Right lobe of liver (tissue), 6 donors: ENCODE measurements at regions not wholly inside any gene's neighbourhood (a gene's known extent, or its start where the extent isn't known, plus 50 kb on each side); places are given as distances from the start of the nearest gene placed in this dataset.

ENCODE experiments used
- ATAC-seq, 4 donors: fragments of 200-7000 bp; cut with Tn5 transposase; one replicate each; pipeline ENCODE4 v1.9.1; 2020; ENCODE audit warnings: mild to moderate bottlenecking in 4 of 4, moderate library complexity in 4 of 4
- DNase-seq, 3 donors: peaks; one replicate each; pipeline ENCODE4 v3.0.0-alpha.2; 2020
- H3K27ac ChIP-seq, 3 donors: fragments of 200-600 bp; one replicate each; pipeline ENCODE4 v1.8.0; 2022
- H3K27me3 ChIP-seq, 2 donors: fragments of 200-600 bp; one replicate each; pipeline ENCODE4 v1.8.0; 2022
- H3K36me3 ChIP-seq, 4 donors: fragments of 200-600 bp; sonication (generic) in 1 of 4; one replicate each; pipeline versions ENCODE4 v1.5.1 to v1.8.0; 2017 to 2022; ENCODE audit warnings: control low read depth in 1 of 4
- H3K4me1 ChIP-seq, 4 donors: fragments of 200-600 bp; sonication (generic) in 1 of 4; one replicate each; pipeline versions ENCODE4 v1.5.1 to v1.8.0; 2017 to 2022; ENCODE audit warnings: control low read depth in 1 of 4
- H3K4me3 ChIP-seq, 3 donors: fragments of 200-600 bp; one replicate each; pipeline ENCODE4 v1.8.0; 2022
- H3K9me3 ChIP-seq, 4 donors: fragments of 200-600 bp; sonication (generic) in 1 of 4; one replicate each; pipeline versions ENCODE4 v1.5.1 to v1.8.0; 2017 to 2022; ENCODE audit warnings: control low read depth in 1 of 4
- CTCF ChIP-seq, 4 donors: fragments of 200-600 bp in 3 of 4; fragments of 450-650 bp in 1 of 4; IDR thresholded peaks; one replicate each; pipeline versions ENCODE4 v1.5.1 to v1.8.0; 2016 to 2022; ENCODE audit warnings: antibody characterized with exemption in 4 of 4, mild to moderate bottlenecking in 2 of 4
- POLR2A ChIP-seq: fragments of 450-650 bp; IDR thresholded peaks from one replicate; pipeline ENCODE4 v1.6.1; 2017; ENCODE audit warnings: antibody characterized with exemption, mild to moderate bottlenecking
- WGBS: methylation state at CpG from one replicate; pipeline ENCODE4 v1.1.6; 2018; ENCODE audit warnings: low coverage, low lambda C conversion rate; ENCODE audit not compliant: insufficient coverage; ENCODE audit errors: missing lambda C conversion rate; 5-methylcytosine and 5-hydroxymethylcytosine counted together
- intact Hi-C, 2 donors: fragments of 100-400 bp; cut with DNase I; formaldehyde crosslinking; loops; one replicate each; pipeline versions ENCODE4 v1.11.2 to v1.14.1; 2022
- donor health status: DM: no; HTN: yes; CAD: no.
- donor health status: DM: no; HTN: no; CAD: no.
- donor health status: DM: no; HTN: no; CAD: no.
- donor health status: DM: no; HTN: yes; CAD: no.
- donor health status: DM: no; HTN: yes; CAD: no.

- H3K4me3 ChIP-seq = no peak overlapping the region
- H3K9me3 ChIP-seq = no peaks in the 10 kb centered on the region
- peaks cover 0 to 20% (median 5%) of the 10 kb centered on the region in 4 donors for H3K4me1 ChIP-seq
- intact Hi-C loops = no loop called here
- TF ChIP-seq CTCF (IDR thresholded peaks at IDR 0.05) = no peak
- TF ChIP-seq POLR2A = no peak
- peak overlapping the region in 1 of 3 donors; percentile 50 for H3K27ac ChIP-seq
- peak; percentile 69 to 89 (median 82) for DNase-seq
- no peaks in the 10 kb centered on the region for H3K27me3 ChIP-seq
- 33% methylated on average over 5 of the region's 5 CpGs for WGBS
- ATAC-seq = peak; percentile 81 to 95 (median 89)
- H3K36me3 ChIP-seq = no peaks in the 10 kb centered on the region
Observed at GRCh38 chr2:100745604-100746003, 74.3 kb upstream of the NPAS2 start.

- ATAC-seq = no peak
- Histone ChIP-seq H3K9me3 (no peaks in the 10 kb centered on the region), H3K36me3 (no peaks in the 10 kb centered on the region), H3K4me1 (peaks cover 0 to 20% (median 5%) of the 10 kb centered on the region in 4 donors), H3K4me3 (no peak overlapping the region), H3K27me3 (no peaks in the 10 kb centered on the region), H3K27ac (no peak overlapping the region)
- TF ChIP-seq POLR2A = no peak
- no peak for TF ChIP-seq CTCF (IDR thresholded peaks at IDR 0.05)
- intact Hi-C loops = no loop called here
- no peak for DNase-seq
- 96% methylated on average over 2 of the region's 2 CpGs for WGBS
Observed at GRCh38 chr2:100747551-100747950, 72.4 kb upstream of the NPAS2 start.

GRCh38 chr2:100747996-100748615 lies 71.8 kb upstream of the NPAS2 start:
- peaks cover 0 to 26% (median 5%) of the 10 kb centered on the region in 4 donors for H3K4me1 ChIP-seq
- TF ChIP-seq CTCF (IDR thresholded peaks at IDR 0.05) = no peak
- no peak for TF ChIP-seq POLR2A
- DNase-seq = no peak
- no peak overlapping the region for H3K27ac ChIP-seq
- no peaks in the 10 kb centered on the region for H3K27me3 ChIP-seq
- WGBS = 79% methylated on average over 2 of the region's 5 CpGs
- no peaks in the 10 kb centered on the region for H3K9me3 ChIP-seq
- intact Hi-C loops = no loop called here
- no peak overlapping the region for H3K4me3 ChIP-seq
- no peaks in the 10 kb centered on the region for H3K36me3 ChIP-seq
- no peak for ATAC-seq

GRCh38 chr2:100748673-100749072 lies 71.3 kb upstream of the NPAS2 start:
- ATAC-seq (no peak), DNase-seq (no peak)
- H3K4me3 ChIP-seq = no peak overlapping the region
- no peaks in the 10 kb centered on the region for H3K36me3 ChIP-seq
- H3K27me3 ChIP-seq = no peaks in the 10 kb centered on the region
- H3K9me3 ChIP-seq = no peaks in the 10 kb centered on the region
- H3K27ac ChIP-seq = no peak overlapping the region
- H3K4me1 ChIP-seq = peaks cover 0 to 28% (median 5%) of the 10 kb centered on the region in 4 donors
- intact Hi-C loops = no loop called here
- TF ChIP-seq CTCF (IDR thresholded peaks at IDR 0.05) (no peak), POLR2A (no peak)
